Cardiac septum (tissue), 1 donor: ENCODE measurements at regions not wholly inside any gene's neighbourhood (a gene's known extent, or its start where the extent isn't known, plus 50 kb on each side); places are given as distances from the start of the nearest gene placed in this dataset.
"Not testable (repeated sequence)": the region's sequence is repeated elsewhere in the genome, so short reads cannot be mapped to it uniquely, and the experiment has no call there.

Experiments
- DNase-seq: peaks from one replicate; pipeline ENCODE4 v3.0.0-alpha.2; 2020; ENCODE audit warnings: low spot score
- intact Hi-C: fragments of 100-400 bp; cut with DNase I; formaldehyde crosslinking; loops from one replicate; pipeline ENCODE4 v1.14.0; 2022
- donor health status: DM: no; HTN: no; CAD: no.

DNA sequence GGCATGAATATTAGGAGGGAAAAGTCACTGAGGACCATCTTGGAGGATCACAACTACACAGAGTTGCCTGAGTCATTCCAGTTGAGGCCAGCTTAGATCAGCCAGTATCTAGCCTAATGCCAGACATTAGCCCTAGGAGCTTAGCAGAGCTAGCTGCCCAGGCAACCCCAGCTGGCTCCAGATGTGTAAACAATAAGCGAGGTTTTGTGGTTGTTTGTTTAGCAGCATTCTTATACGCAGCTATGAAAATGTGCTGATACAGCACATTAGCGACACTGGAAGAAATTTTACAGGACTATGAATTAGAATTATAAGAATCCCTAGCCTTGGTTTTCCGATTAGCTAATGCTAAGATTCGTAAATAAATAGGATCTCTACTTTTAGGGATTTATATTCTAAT is 59.3 kb downstream of the BTBD3 start:
- intact Hi-C loops, result no loop called here
- no peak for DNase-seq

GRCh38 chr20:11978496-11978895 is 60.8 kb downstream of the BTBD3 start:
- intact Hi-C loops, result no loop called here

DNA sequence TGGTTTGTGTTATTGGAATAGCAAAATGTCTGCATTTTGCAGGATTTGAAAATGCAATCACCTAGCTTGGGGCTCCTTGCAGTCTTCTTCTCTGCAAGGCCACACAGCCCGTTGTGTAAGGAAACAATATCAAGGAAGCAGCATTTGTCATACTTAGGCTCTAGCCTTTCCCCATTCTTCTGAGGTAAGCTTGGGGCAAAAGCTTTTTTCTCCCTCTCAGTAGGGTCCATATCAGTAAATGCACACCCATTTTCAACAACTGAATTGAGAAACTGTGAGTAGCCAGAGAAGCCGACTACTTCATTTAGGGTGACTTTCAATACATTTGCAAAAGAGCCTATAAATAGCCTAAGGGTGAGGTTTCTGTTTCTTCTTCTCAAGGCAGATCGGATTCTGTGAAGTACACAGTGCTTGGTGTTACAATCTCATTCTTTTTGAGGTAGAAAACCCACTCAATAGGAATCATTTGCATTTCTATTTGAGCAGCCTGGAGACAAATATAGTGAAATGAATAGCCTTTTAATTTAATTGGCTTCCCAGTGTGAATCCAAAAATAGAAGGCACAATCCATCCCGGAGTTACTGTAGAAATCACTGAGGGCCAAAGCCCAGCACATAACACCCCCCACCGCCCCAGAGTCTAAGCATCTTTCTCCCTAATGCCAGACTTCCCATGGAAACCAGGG is 61.8 kb downstream of the BTBD3 start:
- DNase-seq, result no peak
- intact Hi-C loops, result no loop called here

More at GRCh38 chr20:11978496-11978895, 60.8 kb downstream of the BTBD3 start:
- DNase-seq, result no peak

DNA sequence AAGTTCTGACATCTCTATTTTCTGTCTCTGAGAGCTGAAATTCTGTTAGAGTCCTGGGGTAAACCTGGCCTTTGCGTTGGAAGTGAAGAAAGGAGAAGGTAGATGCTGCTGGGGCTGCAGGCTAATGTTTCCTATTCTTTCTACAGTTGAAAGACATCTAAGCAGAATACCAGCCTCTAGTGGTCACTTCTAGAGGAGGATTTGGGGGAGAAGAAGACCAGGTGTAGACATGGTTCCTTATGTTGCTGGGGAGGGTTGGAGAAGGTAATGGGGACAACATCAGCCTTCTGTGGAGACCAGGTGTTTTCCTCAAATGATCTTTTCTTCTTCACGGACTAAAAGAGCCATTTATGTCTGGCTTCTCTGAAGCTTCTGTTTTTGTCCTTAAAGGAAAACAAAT is 62.6 kb downstream of the BTBD3 start:
- DNase-seq, result no peak
- intact Hi-C loops, result no loop called here

DNA sequence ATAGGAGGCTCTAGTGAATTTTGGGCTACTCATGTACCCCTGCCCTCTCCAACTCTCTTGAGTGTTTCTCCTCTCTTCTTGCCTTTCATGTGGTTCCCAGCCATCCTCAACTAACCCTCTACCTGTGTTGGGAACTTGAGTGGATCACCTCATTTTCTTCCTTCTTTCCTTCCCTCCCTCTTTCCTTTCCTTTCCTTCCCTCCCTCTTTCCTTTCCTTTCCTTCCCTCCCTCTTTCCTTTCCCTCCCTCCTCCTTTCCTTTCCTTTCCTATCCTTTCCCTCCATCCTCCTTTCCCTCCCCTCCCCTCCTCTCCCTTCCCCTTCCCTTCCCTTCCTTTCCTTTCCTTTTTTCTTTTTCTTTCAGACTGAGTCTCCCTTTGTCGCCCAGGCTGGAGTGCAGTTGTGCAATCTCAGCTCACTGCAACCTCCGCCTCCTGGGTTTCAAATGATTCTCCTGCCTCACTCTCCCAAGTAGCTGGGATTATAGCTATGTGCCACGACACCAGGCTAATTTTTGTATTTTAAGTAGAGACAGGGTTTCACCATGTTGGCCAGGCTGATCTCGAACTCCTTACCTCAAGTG is 63.8 kb downstream of the BTBD3 start:
- no peak for DNase-seq
- intact Hi-C loops, result no loop called here

DNA sequence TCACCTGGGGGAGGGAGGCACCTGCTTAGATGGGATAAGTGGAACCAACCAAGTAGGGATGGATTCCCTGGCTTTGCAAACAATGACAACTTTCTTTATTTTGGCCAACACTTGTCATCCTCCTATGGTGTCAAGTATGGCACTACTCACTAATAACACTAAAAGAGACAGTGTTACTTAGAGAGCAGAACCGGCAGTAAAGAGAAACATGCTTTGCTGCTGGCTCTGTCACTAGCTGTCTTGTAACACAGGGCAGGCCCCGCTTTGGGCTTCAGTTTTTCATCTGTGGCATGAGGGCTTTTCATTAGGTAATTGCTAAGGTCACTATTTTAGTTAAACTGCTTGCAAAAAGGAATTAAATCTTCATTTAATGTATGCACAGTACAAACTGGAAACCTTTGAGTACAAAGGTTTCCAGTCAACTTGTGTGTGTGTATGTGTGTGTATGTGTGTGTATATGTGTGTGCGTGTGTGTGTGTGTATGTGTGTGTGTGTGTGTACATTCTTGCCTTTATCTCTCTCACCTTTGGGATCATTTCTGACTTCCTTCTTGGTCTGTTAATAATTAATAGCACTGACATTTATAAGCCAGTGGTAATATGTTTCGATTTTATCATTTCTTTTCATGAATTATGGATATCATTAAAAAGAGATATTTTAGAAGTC is 64.7 kb downstream of the BTBD3 start:
- DNase-seq, result no peak
- intact Hi-C loops, result no loop called here

DNA sequence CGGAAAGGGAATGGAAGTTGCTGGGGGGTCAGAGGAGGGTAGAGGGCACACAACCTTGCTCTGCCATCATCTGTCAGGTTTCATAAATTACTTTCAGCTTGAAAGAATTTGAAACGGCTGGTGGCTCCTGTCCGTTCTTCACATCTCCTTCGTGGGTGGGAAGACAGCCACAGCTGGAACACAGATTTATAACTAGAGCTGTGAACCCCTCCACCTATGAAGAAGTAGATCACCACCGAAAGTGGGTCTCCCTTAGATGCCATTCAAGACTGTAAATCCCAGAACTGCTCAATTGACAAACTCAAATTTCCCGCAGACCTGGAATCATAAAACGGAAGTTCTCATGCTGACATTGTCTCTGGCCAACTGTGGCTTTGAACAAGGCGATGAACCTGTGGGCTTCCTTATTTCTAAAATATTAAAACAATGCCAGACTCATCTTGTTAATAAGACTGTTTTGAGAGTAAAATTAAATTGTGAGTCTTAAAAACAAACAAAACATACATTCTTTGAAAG is 65.3 kb downstream of the BTBD3 start:
- no peak for DNase-seq
- intact Hi-C loops, result no loop called here

DNA sequence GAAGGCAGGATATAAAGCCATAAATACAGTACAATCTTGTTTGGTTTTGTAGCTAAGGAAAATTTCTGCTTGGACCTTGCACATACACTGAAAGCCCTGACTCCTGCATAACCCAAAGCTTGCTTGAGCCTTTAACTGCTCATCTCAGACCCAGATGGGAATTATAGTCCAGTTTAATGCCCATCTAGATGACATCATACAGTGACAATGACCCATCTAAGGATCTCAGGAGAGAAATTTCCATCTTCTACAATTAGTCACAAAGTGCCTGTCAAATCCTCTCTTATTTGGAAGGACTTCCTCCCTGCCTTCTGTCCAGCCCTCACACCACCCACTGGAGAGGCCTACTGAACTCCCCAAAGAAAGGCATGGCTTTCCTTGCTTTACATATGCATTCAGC is 69.3 kb downstream of the BTBD3 start:
- no peak for DNase-seq
- intact Hi-C loops, result no loop called here

GRCh38 chr20:11987526-11987925 is 69.8 kb downstream of the BTBD3 start:
- DNase-seq, result no peak
- intact Hi-C loops, result no loop called here

DNA sequence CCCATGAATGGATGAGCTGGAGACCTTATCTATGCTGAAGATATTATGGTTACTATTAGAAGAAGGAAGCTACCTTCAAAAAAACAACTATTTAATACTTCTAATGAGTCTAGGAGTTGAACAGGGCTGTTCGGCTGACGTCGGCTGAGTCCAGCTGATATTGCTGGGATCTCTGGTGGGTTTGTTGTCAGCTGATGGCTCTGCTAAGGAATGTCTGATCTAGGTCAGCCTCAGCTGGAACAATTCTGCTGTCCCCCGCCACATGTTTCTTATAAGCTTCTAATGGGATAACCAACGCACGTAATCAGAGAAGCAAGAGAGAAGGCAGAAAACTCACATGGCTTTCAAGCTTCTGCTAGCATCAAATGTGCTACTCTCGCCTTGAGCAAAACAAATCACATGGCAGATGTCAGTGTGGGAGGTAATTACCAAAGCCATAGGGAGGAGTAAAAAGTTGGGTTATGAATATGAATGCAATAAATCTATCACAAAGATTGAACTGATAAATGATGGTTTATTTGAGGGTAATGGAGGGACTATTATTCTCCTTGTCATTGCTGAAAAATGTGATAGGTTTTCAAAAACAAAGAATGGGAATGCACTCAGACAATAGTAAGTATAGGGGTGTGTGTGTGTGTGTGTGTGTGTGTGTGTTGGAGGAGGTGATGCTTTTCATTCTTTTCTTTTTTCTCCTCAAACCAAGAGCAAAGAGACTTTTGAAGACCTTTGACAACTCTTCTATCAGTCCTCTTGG is 71.5 kb downstream of the BTBD3 start:
- no peak for DNase-seq
- intact Hi-C loops, result no loop called here

DNA sequence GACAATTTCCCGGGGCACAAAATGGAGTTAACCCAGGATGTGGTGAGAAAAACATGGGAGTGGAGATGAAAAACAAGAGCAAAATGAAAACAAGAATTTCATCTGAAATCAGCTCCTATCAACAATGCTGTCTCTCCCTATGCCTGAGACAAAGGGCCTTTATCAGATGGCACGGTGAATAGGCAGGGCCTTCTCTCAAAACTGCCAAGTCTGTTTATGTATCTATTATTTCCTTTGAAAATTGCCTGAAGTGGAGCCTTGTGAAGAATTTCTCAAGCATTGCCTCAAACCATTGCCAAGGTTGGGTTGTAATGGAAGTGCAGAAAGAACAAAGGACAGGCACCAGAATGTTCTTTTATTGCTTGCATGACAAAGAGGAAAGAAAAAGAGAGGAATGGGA is 74.7 kb downstream of the BTBD3 start:
- no peak for DNase-seq
- intact Hi-C loops, result no loop called here

DNA sequence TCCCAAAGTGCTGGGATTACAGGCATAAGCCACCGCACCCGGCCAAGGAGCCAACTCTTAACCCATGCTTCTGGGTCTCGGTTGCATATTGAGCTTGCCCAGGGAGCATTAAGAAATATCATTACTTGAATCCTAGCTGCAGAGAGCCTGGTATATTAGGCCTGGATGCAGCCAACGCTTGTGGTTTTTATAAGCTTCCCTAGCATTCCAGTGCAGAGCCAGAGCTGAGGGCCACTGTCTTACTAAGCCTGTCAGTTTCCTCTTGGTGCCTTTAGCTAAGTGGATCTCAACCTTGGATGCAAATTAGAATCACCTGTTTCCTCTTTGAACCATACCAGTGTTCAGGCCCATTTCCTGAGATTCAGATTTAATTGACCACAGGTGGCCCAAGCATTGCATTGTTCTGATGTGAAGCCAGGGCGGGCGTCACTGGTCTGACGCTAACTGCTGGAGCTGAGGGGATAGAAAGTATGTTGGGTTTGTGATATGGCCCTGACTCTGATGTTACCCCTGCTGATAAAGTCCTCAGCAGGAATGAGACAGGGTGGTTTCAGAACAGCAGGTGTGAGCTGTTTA is 76.3 kb downstream of the BTBD3 start:
- no peak for DNase-seq
- intact Hi-C loops, result no loop called here

- intact Hi-C loops, result no loop called here
- DNase-seq, result no peak
These were observed 78.3 kb downstream of the BTBD3 start for GRCh38 chr20:11995805-11996567.

- intact Hi-C loops, DNase-seq: not testable (repeated sequence)
These were observed 87.1 kb downstream of the BTBD3 start for GRCh38 chr20:12004776-12005175.

DNA sequence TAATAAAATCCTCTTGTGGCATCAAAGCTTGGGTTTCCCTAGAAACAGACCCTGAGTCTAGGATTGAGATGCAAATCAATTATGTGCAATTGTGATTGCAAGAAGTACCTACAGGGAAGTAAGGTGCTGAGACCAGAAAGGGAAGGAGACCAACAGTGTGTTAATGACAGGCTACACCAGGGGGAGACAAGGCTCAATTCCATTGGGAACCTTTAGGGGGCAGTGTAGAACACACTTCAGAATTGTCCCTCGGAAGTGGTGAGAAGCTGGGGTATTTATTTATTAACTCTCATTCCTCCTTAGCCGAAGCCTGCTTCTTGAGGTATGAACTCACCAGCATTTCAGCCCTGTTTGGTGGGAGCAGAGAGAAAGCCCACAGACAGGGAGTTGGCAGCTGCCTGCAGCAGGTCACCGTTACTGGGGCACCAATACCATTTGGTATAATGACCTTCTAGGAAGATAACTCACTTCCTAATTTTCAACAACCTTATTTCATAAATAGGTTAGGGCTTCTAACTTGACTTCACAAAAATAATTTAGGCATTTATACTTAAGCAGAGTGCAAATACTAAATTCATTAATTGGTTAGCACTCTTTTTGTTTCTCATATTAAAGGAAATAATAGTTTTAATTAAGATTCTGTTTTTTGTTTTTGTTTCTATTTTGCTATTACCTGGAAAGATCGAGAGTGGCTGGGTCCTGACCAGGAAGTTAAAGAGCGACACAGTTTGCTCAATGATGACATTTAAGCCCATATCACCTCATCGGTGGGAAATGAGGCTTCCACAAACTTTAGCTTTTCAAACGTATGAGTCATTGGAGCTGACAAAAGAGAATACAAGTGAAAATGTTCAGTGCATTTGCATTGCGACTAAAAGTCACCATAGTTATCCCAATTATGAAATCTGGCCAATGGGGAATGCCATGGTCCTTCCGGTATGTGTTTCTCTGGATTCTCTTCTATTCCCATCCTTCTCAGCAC is 94.8 kb downstream of the BTBD3 start:
- DNase-seq, result no peak
- intact Hi-C loops, result no loop called here

DNA sequence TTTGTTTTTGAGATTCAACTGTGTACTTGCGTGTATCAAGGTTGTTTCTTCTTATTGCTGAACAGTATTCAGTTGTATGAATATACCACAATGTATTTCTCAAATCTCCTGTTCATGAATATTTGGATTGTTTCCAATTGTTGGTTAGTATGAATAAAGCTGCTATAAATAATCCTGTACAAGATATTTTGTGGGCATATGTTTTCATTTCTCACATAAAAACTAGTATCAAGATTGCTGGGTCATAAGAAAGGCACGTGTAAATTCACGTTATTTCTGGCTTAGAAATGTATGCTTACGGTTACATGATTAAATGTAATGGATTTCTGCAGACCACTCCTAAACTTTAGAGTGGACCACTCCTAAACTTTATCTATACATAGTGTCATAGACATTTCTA is 96.6 kb downstream of the BTBD3 start:
- intact Hi-C loops, result no loop called here
- no peak for DNase-seq

GRCh38 chr20:12014736-12015135 is 97.0 kb downstream of the BTBD3 start:
- intact Hi-C loops, result no loop called here
- no peak for DNase-seq

GRCh38 chr20:12016291-12016690 is 98.6 kb downstream of the BTBD3 start:
- intact Hi-C loops, result no loop called here

More at GRCh38 chr20:12016291-12016690, 98.6 kb downstream of the BTBD3 start:
- DNase-seq, result no peak
